A549 (cell line): ENCODE measurements at regions not wholly inside any gene's neighbourhood (a gene's known extent, or its start where the extent isn't known, plus 50 kb on each side); places are given as distances from the start of the nearest gene placed in this dataset.

Experiments
- CHD4 ChIP-seq: fragments of 200-600 bp; sonication (generic); IDR thresholded peaks from 2 replicates; pipeline ENCODE4 v1.6.1; 2016; ENCODE audit warnings: antibody characterized with exemption, mild to moderate bottlenecking, borderline replicate concordance
- EP300 ChIP-seq, 2 experiments: fragments of >200 bp; sonication (Bioruptor Twin); formaldehyde crosslinking; IDR thresholded peaks; 2 replicates in 1 of 2; 3 replicates in 1 of 2; pipeline ENCODE4 v1.6.1; 2016 to 2017
- ESRRA ChIP-seq: fragments of 150-350 bp; IDR thresholded peaks from 2 replicates; pipeline ENCODE4 v1.6.1; 2014; ENCODE audit warnings: mild to moderate bottlenecking, low read length, borderline replicate concordance
- MAFK ChIP-seq: fragments of 450-650 bp; IDR thresholded peaks from 2 replicates; pipeline ENCODE4 v1.6.1; 2014; ENCODE audit not compliant: partially characterized antibody
- POLR2A ChIP-seq: IDR thresholded peaks from 2 replicates; pipeline ENCODE4 v1.6.1; 2012; ENCODE audit warnings: mild to moderate bottlenecking, low read length
- RCOR1 ChIP-seq: fragments of 150-350 bp; IDR thresholded peaks from 2 replicates; pipeline ENCODE4 v1.6.1; 2014; ENCODE audit warnings: antibody characterized with exemption, low read length, low read depth
- ZFP36 ChIP-seq: fragments of 450-650 bp; IDR thresholded peaks from 2 replicates; pipeline ENCODE4 v1.6.1; 2014; ENCODE audit warnings: borderline replicate concordance; ENCODE audit not compliant: partially characterized antibody
- TF ChIP-seq, protein P1 (sequence below): fragments of >200 bp; sonication (Bioruptor Twin); formaldehyde crosslinking; IDR thresholded peaks from 3 replicates; pipeline ENCODE4 v1.5.1; 2016

DNA sequence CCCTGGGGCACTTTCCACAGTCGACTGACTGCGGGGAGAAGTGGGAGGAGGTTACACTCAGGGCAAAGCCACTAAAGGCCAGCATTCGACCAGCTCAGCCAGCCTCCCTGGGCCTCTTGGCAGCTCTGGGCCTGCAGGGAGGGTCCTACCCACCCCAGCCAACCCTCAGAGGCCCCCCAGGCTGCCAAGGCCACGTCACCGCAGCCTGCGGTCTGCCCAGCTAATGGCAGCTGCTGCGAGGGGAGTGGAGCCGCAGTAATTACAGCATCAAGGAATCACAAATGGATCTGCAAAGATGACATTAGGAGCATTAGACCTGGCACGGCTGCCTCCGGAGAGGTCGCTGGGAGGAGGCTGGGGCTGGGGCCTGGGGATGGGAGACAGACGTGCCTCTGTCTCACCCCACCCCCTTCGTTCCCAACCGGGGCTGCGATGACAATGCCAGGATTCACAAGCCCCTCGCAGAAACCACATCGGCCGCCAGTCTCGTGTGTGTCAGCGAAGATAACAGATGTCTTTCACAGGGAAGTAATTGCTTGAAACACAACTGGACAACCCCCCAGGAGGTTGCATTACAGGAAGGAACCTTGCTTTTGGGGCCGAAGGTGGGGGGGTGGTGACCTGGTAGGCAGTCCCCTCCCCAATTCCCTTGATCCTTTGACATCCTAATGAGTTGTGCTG, 367.6 kb downstream of the BCOR start:
- TF ChIP-seq, protein P1, sequence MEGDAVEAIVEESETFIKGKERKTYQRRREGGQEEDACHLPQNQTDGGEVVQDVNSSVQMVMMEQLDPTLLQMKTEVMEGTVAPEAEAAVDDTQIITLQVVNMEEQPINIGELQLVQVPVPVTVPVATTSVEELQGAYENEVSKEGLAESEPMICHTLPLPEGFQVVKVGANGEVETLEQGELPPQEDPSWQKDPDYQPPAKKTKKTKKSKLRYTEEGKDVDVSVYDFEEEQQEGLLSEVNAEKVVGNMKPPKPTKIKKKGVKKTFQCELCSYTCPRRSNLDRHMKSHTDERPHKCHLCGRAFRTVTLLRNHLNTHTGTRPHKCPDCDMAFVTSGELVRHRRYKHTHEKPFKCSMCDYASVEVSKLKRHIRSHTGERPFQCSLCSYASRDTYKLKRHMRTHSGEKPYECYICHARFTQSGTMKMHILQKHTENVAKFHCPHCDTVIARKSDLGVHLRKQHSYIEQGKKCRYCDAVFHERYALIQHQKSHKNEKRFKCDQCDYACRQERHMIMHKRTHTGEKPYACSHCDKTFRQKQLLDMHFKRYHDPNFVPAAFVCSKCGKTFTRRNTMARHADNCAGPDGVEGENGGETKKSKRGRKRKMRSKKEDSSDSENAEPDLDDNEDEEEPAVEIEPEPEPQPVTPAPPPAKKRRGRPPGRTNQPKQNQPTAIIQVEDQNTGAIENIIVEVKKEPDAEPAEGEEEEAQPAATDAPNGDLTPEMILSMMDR = no peak
- TF ChIP-seq EP300 (IDR thresholded peaks at IDR 0.05) = no peak
- no peak for TF ChIP-seq POLR2A
- no peak for TF ChIP-seq CHD4
- TF ChIP-seq RCOR1 = no peak
- TF ChIP-seq ZFP36 = no peak
- TF ChIP-seq ESRRA = no peak
- no peak for TF ChIP-seq MAFK
